Neural progenitor cell (in vitro differentiated cells): ENCODE measurements at regions not wholly inside any gene's neighbourhood (a gene's known extent, or its start where the extent isn't known, plus 50 kb on each side); places are given as distances from the start of the nearest gene placed in this dataset.
A peak's percentile ranks its signal among the peaks of the same experiment; 100 is the strongest.
"Not testable (repeated sequence)": the region's sequence is repeated elsewhere in the genome, so short reads cannot be mapped to it uniquely, and the experiment has no call there.

Experiments used
- DNase-seq: peaks from one replicate; pipeline ENCODE4 v3.0.0-alpha.2; 2016; ENCODE audit warnings: low spot score
- H2AFZ ChIP-seq: fragments of 200-600 bp; sonication (generic); replicated peaks from 2 replicates; pipeline ENCODE4 v1.6.1; 2016; ENCODE audit warnings: antibody characterized with exemption
- H3F3A ChIP-seq: fragments of 200-600 bp; sonication (generic); 2 replicates; pipeline ENCODE4 v1.6.1; 2016; ENCODE audit warnings: antibody characterized with exemption, low read depth
- H3K27ac ChIP-seq: fragments of 200-600 bp; sonication (generic); 2 replicates; pipeline ENCODE4 v1.5.1; 2016; ENCODE audit warnings: mild to moderate bottlenecking
- H3K27me3 ChIP-seq: fragments of 200-600 bp; sonication (generic); 2 replicates; pipeline ENCODE4 v1.6.1; 2016; ENCODE audit warnings: mild to moderate bottlenecking, moderate library complexity
- H3K36me3 ChIP-seq: fragments of 200-600 bp; sonication (generic); 2 replicates; pipeline ENCODE4 v1.5.1; 2016
- H3K4me1 ChIP-seq: fragments of 200-600 bp; sonication (generic); 2 replicates; pipeline ENCODE4 v1.6.1; 2016; ENCODE audit warnings: mixed run types
- H3K4me2 ChIP-seq: fragments of 200-600 bp; sonication (generic); 2 replicates; pipeline ENCODE4 v1.6.1; 2016
- H3K4me3 ChIP-seq: fragments of 200-600 bp; sonication (generic); 2 replicates; pipeline ENCODE4 v1.5.1; 2016
- H3K79me2 ChIP-seq: fragments of 200-600 bp; sonication (generic); 2 replicates; pipeline ENCODE4 v1.6.1; 2016; ENCODE audit warnings: low read depth
- H3K9ac ChIP-seq: fragments of 200-600 bp; sonication (generic); 2 replicates; pipeline ENCODE4 v1.6.1; 2016
- H3K9me3 ChIP-seq: fragments of 200-600 bp; sonication (generic); 2 replicates; pipeline ENCODE4 v1.5.1; 2016; ENCODE audit warnings: low read depth
- H4K20me1 ChIP-seq: fragments of 200-600 bp; sonication (generic); 2 replicates; pipeline ENCODE4 v1.6.1; 2016; ENCODE audit warnings: low read depth
- H3K27ac Mint-ChIP-seq: 3 replicates; pipeline ENCODE4 v1.8.0; 2021; ENCODE audit warnings: mixed read lengths
- H3K27me3 Mint-ChIP-seq: 2 replicates; pipeline ENCODE4 v1.8.0; 2022; ENCODE audit warnings: low read depth, mild to moderate bottlenecking, inconsistent platforms, moderate library complexity, mixed read lengths; ENCODE audit not compliant: insufficient read depth
- H3K36me3 Mint-ChIP-seq: 3 replicates; pipeline ENCODE4 v1.8.0; 2021; ENCODE audit warnings: mixed read lengths
- H3K4me1 Mint-ChIP-seq: 3 replicates; pipeline ENCODE4 v1.8.0; 2021; ENCODE audit warnings: mixed read lengths
- H3K4me3 Mint-ChIP-seq: 3 replicates; pipeline ENCODE4 v1.8.0; 2021; ENCODE audit warnings: mild to moderate bottlenecking, moderate library complexity, mixed read lengths
- H3K9me3 Mint-ChIP-seq: 3 replicates; pipeline ENCODE4 v1.8.0; 2020; ENCODE audit warnings: mixed read lengths
- EZH2 ChIP-seq: fragments of 200-600 bp; sonication (generic); IDR thresholded peaks from 2 replicates; pipeline ENCODE4 v1.6.1; 2017; ENCODE audit warnings: antibody characterized with exemption, mild to moderate bottlenecking, moderate library complexity
- EZH2phosphoT487 ChIP-seq: fragments of 200-600 bp; sonication (generic); IDR thresholded peaks from 2 replicates; pipeline ENCODE4 v1.6.1; 2017; ENCODE audit warnings: antibody characterized with exemption
- TF ChIP-seq, protein P1 (sequence below): fragments of 200-600 bp; sonication (generic); IDR thresholded peaks from 2 replicates; pipeline ENCODE4 v1.5.1; 2017; ENCODE audit warnings: antibody characterized with exemption, mild to moderate bottlenecking

DNA sequence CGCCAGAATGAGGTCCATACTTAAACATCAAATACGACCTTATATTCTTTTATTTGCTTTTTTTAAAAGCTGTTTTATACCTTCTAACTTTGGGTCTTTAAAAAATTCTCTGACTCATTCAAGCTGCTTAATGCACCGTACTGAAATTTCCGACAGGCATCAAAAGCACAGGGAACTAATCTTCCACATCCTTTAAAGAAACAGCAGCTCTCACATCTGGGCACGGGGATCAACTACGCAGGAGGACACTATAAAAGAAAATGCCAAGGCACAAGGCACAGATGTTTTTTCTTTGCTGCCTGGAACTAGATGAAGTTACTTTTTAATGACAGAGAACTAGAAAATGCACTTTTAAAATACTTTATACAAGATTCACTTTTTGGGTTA lies 112.4 kb upstream of the ARG1 start:
- Histone ChIP-seq H3K36me3 (no peaks in the 10 kb centered on the region), H3K4me1 (peaks cover 18% of the 10 kb centered on the region), H3K9me3 (no peaks in the 10 kb centered on the region), H3K9ac (no peak overlapping the region), H3K4me3 (no peak overlapping the region), H2AFZ (no peak overlapping the region), H3K27me3 (no peaks in the 10 kb centered on the region), H3F3A (no peaks in the 10 kb centered on the region), H3K4me2 (peak overlapping the region; percentile 51), H4K20me1 (no peaks in the 10 kb centered on the region), H3K27ac (no peak overlapping the region), H3K79me2 (no peaks in the 10 kb centered on the region)
- no peak for TF ChIP-seq EZH2
- no peak for TF ChIP-seq EZH2phosphoT487
- TF ChIP-seq, protein P1, sequence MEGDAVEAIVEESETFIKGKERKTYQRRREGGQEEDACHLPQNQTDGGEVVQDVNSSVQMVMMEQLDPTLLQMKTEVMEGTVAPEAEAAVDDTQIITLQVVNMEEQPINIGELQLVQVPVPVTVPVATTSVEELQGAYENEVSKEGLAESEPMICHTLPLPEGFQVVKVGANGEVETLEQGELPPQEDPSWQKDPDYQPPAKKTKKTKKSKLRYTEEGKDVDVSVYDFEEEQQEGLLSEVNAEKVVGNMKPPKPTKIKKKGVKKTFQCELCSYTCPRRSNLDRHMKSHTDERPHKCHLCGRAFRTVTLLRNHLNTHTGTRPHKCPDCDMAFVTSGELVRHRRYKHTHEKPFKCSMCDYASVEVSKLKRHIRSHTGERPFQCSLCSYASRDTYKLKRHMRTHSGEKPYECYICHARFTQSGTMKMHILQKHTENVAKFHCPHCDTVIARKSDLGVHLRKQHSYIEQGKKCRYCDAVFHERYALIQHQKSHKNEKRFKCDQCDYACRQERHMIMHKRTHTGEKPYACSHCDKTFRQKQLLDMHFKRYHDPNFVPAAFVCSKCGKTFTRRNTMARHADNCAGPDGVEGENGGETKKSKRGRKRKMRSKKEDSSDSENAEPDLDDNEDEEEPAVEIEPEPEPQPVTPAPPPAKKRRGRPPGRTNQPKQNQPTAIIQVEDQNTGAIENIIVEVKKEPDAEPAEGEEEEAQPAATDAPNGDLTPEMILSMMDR = no peak
- H3K27me3 Mint-ChIP-seq = peaks cover 6% of the 10 kb centered on the region
- DNase-seq = peak; percentile 56
- H3K4me3 Mint-ChIP-seq = peak overlapping the region; percentile 3
- peak overlapping the region; percentile 6 for H3K27ac Mint-ChIP-seq
- H3K4me1 Mint-ChIP-seq = peaks cover 21% of the 10 kb centered on the region
- H3K9me3 Mint-ChIP-seq = no peaks in the 10 kb centered on the region
- H3K36me3 Mint-ChIP-seq = no peaks in the 10 kb centered on the region

DNA sequence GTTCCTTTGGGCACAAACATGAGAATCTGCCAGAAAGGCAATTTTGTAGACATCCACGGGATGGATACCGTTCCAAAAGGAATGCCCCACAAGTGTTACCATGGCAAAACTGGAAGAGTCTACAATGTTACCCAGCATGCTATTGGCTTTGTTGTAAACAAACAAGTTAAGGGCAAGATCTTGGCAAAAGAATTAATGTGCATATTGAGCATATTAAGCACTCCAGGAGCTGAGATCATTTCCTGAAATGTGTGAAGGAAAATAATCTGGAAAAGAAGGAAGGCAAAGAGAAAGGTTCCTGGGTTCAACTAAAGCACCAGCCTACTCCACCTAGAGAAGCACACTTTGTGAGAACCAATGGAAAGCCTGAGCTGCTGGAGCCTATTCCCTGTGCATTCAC lies 103.9 kb upstream of the ARG1 start:
- Mint-ChIP-seq H3K27me3 (peaks cover 5% of the 10 kb centered on the region), H3K4me3 (no peak overlapping the region), H3K27ac (no peak overlapping the region), H3K9me3 (peaks cover 4% of the 10 kb centered on the region), H3K36me3 (no peaks in the 10 kb centered on the region), H3K4me1 (peaks cover 3% of the 10 kb centered on the region)
- Histone ChIP-seq H3K9ac (no peak overlapping the region), H3K79me2 (no peaks in the 10 kb centered on the region), H3F3A (no peaks in the 10 kb centered on the region), H2AFZ (peak overlapping the region; percentile 79), H3K27ac (no peak overlapping the region), H3K4me3 (no peak overlapping the region), H4K20me1 (no peaks in the 10 kb centered on the region), H3K27me3 (no peaks in the 10 kb centered on the region), H3K9me3 (no peaks in the 10 kb centered on the region), H3K4me1 (no peaks in the 10 kb centered on the region), H3K36me3 (no peaks in the 10 kb centered on the region), H3K4me2 (no peak overlapping the region)
- TF ChIP-seq EZH2 (no peak), EZH2phosphoT487 (no peak)
- TF ChIP-seq, protein P1 = no peak
- DNase-seq = no peak

DNA sequence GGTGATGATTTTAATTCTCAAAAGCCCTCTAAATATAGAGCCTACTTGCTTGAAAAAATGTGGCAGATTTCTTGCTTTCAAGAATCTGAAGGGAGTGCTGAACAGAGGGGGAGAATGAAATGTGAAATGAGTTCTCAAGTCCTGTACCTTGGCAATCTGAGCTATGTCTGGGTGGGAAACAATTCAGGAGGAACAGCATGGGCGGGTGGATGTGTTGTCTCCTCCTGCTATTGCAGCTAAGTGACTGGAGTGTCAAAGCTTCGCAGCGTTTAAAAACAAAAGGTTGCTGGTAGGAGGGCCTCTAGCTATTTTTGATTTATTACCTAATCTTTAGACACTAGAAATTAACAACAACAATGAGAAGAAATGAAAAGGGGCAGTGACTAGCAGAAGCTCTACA lies 102.5 kb upstream of the ARG1 start:
- Histone ChIP-seq H3K4me3 (no peak overlapping the region), H3K27ac (no peak overlapping the region), H3K4me2 (no peak overlapping the region), H3K27me3 (no peaks in the 10 kb centered on the region), H3K4me1 (no peaks in the 10 kb centered on the region), H4K20me1 (no peaks in the 10 kb centered on the region), H3K79me2 (no peaks in the 10 kb centered on the region), H3K9me3 (peaks cover 5% of the 10 kb centered on the region), H3K36me3 (no peaks in the 10 kb centered on the region), H3F3A (no peaks in the 10 kb centered on the region), H3K9ac (no peak overlapping the region), H2AFZ (no peak overlapping the region)
- no peaks in the 10 kb centered on the region for H3K36me3 Mint-ChIP-seq
- TF ChIP-seq, protein P1 = no peak
- TF ChIP-seq EZH2 = no peak
- no peak for TF ChIP-seq EZH2phosphoT487
- peaks cover 5% of the 10 kb centered on the region for H3K27me3 Mint-ChIP-seq
- peaks cover 3% of the 10 kb centered on the region for H3K4me1 Mint-ChIP-seq
- no peak overlapping the region for H3K27ac Mint-ChIP-seq
- no peak overlapping the region for H3K4me3 Mint-ChIP-seq
- DNase-seq = no peak
- H3K9me3 Mint-ChIP-seq = peaks cover 12% of the 10 kb centered on the region

DNA sequence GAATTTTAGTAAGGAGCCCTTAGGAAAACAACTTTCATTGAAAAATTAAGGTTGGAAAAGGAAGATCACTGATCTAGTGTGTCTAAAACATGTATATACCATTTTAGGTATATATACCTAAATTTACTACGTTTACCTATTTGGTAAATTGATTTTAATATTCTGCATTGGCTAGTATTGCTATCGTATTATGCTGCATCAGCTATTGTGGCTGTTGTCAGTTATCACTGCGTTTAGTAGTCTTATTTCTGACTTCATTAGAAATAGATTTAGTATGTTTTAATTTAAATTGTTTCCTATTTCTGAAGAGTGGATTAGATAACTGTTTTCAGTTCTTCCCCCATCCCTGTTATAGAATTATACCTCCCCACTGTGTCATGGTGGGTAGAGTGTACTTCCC lies 101.7 kb upstream of the ARG1 start:
- Mint-ChIP-seq H3K9me3 (peaks cover 12% of the 10 kb centered on the region), H3K27me3 (peaks cover 5% of the 10 kb centered on the region), H3K36me3 (no peaks in the 10 kb centered on the region), H3K27ac (no peak overlapping the region), H3K4me1 (peaks cover 3% of the 10 kb centered on the region), H3K4me3 (no peak overlapping the region)
- Histone ChIP-seq H3K9me3 (peaks cover 6% of the 10 kb centered on the region), H2AFZ (no peak overlapping the region), H3K9ac (no peak overlapping the region), H3K4me2 (no peak overlapping the region), H3K27me3 (no peaks in the 10 kb centered on the region), H3K79me2 (no peaks in the 10 kb centered on the region), H4K20me1 (no peaks in the 10 kb centered on the region), H3K4me3 (no peak overlapping the region), H3F3A (no peaks in the 10 kb centered on the region), H3K36me3 (no peaks in the 10 kb centered on the region), H3K27ac (no peak overlapping the region), H3K4me1 (no peaks in the 10 kb centered on the region)
- TF ChIP-seq EZH2phosphoT487 (no peak), EZH2 (no peak)
- TF ChIP-seq, protein P1 = no peak
- DNase-seq = no peak

DNA sequence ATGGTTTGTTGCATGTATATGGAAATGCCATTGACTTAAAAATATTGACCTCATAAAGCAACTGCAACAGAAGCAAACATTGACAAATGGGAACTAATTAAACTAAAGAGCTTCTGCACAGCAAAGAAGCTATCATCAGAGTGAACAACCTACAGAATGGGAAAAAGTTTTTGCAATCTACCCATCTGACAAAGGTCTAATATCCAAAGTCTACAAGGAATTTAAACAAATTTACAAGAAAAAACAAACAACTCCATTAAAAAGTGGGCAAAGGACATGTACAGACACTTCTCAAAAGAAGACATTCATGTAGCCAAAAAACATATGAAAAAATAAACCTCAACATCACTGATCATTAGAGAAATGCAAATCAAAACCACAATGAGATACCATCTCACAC lies 99.7 kb upstream of the ARG1 start:
- H3K9me3 ChIP-seq, H2AFZ ChIP-seq, H3K79me2 ChIP-seq, H3K4me3 ChIP-seq, H3K4me1 ChIP-seq, H3K4me2 ChIP-seq, H3K4me1 Mint-ChIP-seq, H3K27ac ChIP-seq, DNase-seq, H4K20me1 ChIP-seq, H3K27me3 Mint-ChIP-seq, H3K36me3 Mint-ChIP-seq, H3K9ac ChIP-seq, H3K27ac Mint-ChIP-seq, H3K36me3 ChIP-seq, H3K4me3 Mint-ChIP-seq, H3F3A ChIP-seq, H3K27me3 ChIP-seq: not testable (repeated sequence)
- H3K9me3 Mint-ChIP-seq = peaks cover 11% of the 10 kb centered on the region
